AG09309 (cell line): ENCODE measurements at regions not wholly inside any gene's neighbourhood (a gene's known extent, or its start where the extent isn't known, plus 50 kb on each side); places are given as distances from the start of the nearest gene placed in this dataset.

Source experiments
- DNase-seq: peaks from one replicate; pipeline ENCODE4 v3.0.0-alpha.2; 2010; ENCODE audit warnings: low read depth
- H3K4me3 ChIP-seq: 2 replicates; pipeline ENCODE4 v1.5.1; 2011; ENCODE audit warnings: mild to moderate bottlenecking, low read depth, low read length, moderate library complexity; ENCODE audit not compliant: control insufficient read depth
- CTCF ChIP-seq: IDR thresholded peaks from 2 replicates; pipeline ENCODE4 v1.5.1; 2011; ENCODE audit warnings: mild to moderate bottlenecking, low read depth, low read length, inconsistent platforms; ENCODE audit not compliant: insufficient read depth, control insufficient read depth; ENCODE audit errors: missing control alignments

GRCh38 chr1:88276163-88276562 is 407.9 kb upstream of the PKN2 start:
- no peak for DNase-seq
- H3K4me3 ChIP-seq = no peak overlapping the region
- no peak for TF ChIP-seq CTCF

GRCh38 chr1:88284066-88284465 is 400.0 kb upstream of the PKN2 start:
- TF ChIP-seq CTCF = no peak
- no peak overlapping the region for H3K4me3 ChIP-seq
- DNase-seq = no peak

- no peak for TF ChIP-seq CTCF
- no peak for DNase-seq
- H3K4me3 ChIP-seq = no peak overlapping the region
Observed at GRCh38 chr1:88284666-88285366, 399.3 kb upstream of the PKN2 start.

GRCh38 chr1:88286716-88287115 is 397.4 kb upstream of the PKN2 start:
- TF ChIP-seq CTCF = no peak
- DNase-seq = no peak
- no peak overlapping the region for H3K4me3 ChIP-seq

GRCh38 chr1:88288571-88288970 is 395.5 kb upstream of the PKN2 start:
- DNase-seq = no peak
- no peak for TF ChIP-seq CTCF
- no peak overlapping the region for H3K4me3 ChIP-seq

GRCh38 chr1:88289401-88290102 is 394.5 kb upstream of the PKN2 start:
- no peak overlapping the region for H3K4me3 ChIP-seq
- no peak for DNase-seq
- no peak for TF ChIP-seq CTCF
